ENCODE measurements at regions not wholly inside any gene's neighbourhood (a gene's known extent, or its start where the extent isn't known, plus 50 kb on each side); places are given as distances from the start of the nearest gene placed in this dataset.

DNA sequence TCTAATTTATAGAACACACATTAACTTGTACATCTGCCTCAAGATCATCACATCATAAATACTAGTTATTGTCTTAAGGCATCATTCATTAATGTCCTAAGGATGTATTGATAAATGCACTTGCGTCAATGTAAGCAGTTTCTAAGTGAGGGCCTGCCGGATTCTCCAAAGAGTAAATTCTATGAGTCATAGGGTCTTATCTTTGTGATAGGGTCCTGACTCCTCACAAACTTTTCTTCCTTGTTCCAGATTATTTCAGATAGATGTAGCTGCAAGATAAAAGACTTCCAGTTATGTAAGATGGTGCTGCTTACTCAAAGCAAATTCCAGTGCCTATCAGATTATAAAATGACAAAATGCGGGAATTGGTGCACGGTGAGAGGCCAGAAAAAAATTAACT, 315.0 kb upstream of the SLC39A10 start:
- TF ChIP-seq, protein P1, sequence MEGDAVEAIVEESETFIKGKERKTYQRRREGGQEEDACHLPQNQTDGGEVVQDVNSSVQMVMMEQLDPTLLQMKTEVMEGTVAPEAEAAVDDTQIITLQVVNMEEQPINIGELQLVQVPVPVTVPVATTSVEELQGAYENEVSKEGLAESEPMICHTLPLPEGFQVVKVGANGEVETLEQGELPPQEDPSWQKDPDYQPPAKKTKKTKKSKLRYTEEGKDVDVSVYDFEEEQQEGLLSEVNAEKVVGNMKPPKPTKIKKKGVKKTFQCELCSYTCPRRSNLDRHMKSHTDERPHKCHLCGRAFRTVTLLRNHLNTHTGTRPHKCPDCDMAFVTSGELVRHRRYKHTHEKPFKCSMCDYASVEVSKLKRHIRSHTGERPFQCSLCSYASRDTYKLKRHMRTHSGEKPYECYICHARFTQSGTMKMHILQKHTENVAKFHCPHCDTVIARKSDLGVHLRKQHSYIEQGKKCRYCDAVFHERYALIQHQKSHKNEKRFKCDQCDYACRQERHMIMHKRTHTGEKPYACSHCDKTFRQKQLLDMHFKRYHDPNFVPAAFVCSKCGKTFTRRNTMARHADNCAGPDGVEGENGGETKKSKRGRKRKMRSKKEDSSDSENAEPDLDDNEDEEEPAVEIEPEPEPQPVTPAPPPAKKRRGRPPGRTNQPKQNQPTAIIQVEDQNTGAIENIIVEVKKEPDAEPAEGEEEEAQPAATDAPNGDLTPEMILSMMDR (IDR thresholded peaks at IDR 0.05): no peak
- no peak for TF ChIP-seq POLR2A (IDR thresholded peaks at IDR 0.05)
